ENCODE measurements at regions not wholly inside any gene's neighbourhood (a gene's known extent, or its start where the extent isn't known, plus 50 kb on each side); places are given as distances from the start of the nearest gene placed in this dataset.
A peak's percentile ranks its signal among the peaks of the same experiment; 100 is the strongest.
"Not testable (repeated sequence)": the region's sequence is repeated elsewhere in the genome, so short reads cannot be mapped to it uniquely, and the experiment has no call there.

DNA sequence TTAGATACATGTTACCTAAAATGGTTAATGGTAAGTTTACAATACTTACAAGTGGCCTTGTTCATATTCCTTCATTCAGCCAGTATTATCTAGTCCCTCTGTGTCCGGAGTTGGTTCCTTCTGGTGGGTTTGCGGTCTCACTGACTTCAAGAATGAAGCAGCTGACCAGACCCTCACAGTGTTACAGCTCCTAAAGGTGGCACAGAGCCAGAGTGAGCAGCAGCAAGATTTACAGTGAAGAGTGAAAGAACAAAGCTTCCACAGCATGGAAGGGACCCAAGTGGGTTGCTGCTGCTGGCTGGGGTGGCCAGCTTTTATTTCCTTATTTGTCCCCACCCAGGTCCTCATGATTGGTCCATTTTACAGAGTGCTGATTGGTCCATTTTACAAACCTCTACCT, 916.8 kb downstream of the MCTP2 start:
- Histone ChIP-seq H3K27ac (ENCODE audit: low read depth, low read length, severe bottlenecking) (no peak overlapping the region), H3K36me3 (ENCODE audit: control insufficient read depth, insufficient read depth, low read length) (no peaks in the 10 kb centered on the region), H3K4me3 (ENCODE audit: extremely low read depth, insufficient read depth, low read length, poor library complexity, severe bottlenecking) (no peak overlapping the region), H3K9me3 (ENCODE audit: control insufficient read depth, low read length) (peaks cover under 1% of the 10 kb centered on the region), H3K4me1 (ENCODE audit: control insufficient read depth, insufficient read depth, low read length, poor library complexity, severe bottlenecking) (no peaks in the 10 kb centered on the region)
- whole genome bisulfite sequencing, 2 experiments (ENCODE audit: insufficient coverage in 2 of 2) = 88% methylated on average over 2 of the region's 2 CpGs; no CpG with 5 or more reads in 1 of the 2 experiments

- WGBS, 2 experiments (ENCODE audit: insufficient coverage in 2 of 2) = 80% methylated on average over 3 of the region's 3 CpGs
- H3K27ac ChIP-seq (ENCODE audit: low read depth, low read length, severe bottlenecking) = no peak overlapping the region
- H3K4me3 ChIP-seq (ENCODE audit: extremely low read depth, insufficient read depth, low read length, poor library complexity, severe bottlenecking) = no peak overlapping the region
- no peaks in the 10 kb centered on the region for H3K36me3 ChIP-seq (ENCODE audit: control insufficient read depth, insufficient read depth, low read length)
- H3K9me3 ChIP-seq (ENCODE audit: control insufficient read depth, low read length) = peaks cover 6% of the 10 kb centered on the region
- H3K4me1 ChIP-seq (ENCODE audit: control insufficient read depth, insufficient read depth, low read length, poor library complexity, severe bottlenecking) = no peaks in the 10 kb centered on the region
Measured at GRCh38 chr15:95149036-95149435, 917.7 kb downstream of the MCTP2 start.

DNA sequence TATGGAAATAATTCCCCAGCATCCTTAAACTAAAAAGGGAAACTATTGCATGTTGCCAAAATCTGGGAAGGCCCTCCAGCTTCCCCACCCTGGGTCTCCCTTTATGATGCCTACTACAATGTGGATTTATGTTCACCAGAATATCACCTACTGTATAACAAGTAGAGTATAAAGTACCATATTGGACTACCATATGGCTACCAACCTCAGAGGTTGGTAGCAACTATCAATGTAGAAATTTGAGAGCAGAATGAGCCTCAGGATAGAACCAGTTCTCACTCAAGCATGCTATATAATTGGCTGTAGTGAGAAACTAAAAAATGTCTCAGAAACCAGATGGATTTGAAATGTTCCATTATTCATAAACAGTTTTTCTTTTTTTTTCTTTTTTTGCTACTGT, 918.4 kb downstream of the MCTP2 start:
- Histone ChIP-seq H3K4me1 (ENCODE audit: control insufficient read depth, insufficient read depth, low read length, poor library complexity, severe bottlenecking) (no peaks in the 10 kb centered on the region), H3K4me3 (ENCODE audit: extremely low read depth, insufficient read depth, low read length, poor library complexity, severe bottlenecking) (no peak overlapping the region), H3K27ac (ENCODE audit: low read depth, low read length, severe bottlenecking) (no peak overlapping the region), H3K36me3 (ENCODE audit: control insufficient read depth, insufficient read depth, low read length) (no peaks in the 10 kb centered on the region), H3K9me3 (ENCODE audit: control insufficient read depth, low read length) (peaks cover 6% of the 10 kb centered on the region)

GRCh38 chr15:95150466-95150865, 919.1 kb downstream of the MCTP2 start:
- Histone ChIP-seq H3K4me1 (ENCODE audit: control insufficient read depth, insufficient read depth, low read length, poor library complexity, severe bottlenecking) (no peaks in the 10 kb centered on the region), H3K36me3 (ENCODE audit: control insufficient read depth, insufficient read depth, low read length) (no peaks in the 10 kb centered on the region), H3K9me3 (ENCODE audit: control insufficient read depth, low read length) (peaks cover 6% of the 10 kb centered on the region), H3K27ac (ENCODE audit: low read depth, low read length, severe bottlenecking) (no peak overlapping the region), H3K4me3 (ENCODE audit: extremely low read depth, insufficient read depth, low read length, poor library complexity, severe bottlenecking) (no peak overlapping the region)
- 94 to 96% methylated on average over 5 to 8 of the region's 10 CpGs for WGBS, 2 experiments (ENCODE audit: insufficient coverage in 2 of 2)

- no CpG with 5 or more reads among the region's 1 CpG for WGBS, 2 experiments (ENCODE audit: insufficient coverage in 2 of 2)
- no peak overlapping the region for H3K4me3 ChIP-seq (ENCODE audit: extremely low read depth, insufficient read depth, low read length, poor library complexity, severe bottlenecking)
- no peaks in the 10 kb centered on the region for H3K36me3 ChIP-seq (ENCODE audit: control insufficient read depth, insufficient read depth, low read length)
- H3K27ac ChIP-seq (ENCODE audit: low read depth, low read length, severe bottlenecking) = no peak overlapping the region
- H3K4me1 ChIP-seq (ENCODE audit: control insufficient read depth, insufficient read depth, low read length, poor library complexity, severe bottlenecking) = no peaks in the 10 kb centered on the region
- H3K9me3 ChIP-seq (ENCODE audit: control insufficient read depth, low read length) = peaks cover 9% of the 10 kb centered on the region
Measured at GRCh38 chr15:95152741-95153140, 921.4 kb downstream of the MCTP2 start.

DNA sequence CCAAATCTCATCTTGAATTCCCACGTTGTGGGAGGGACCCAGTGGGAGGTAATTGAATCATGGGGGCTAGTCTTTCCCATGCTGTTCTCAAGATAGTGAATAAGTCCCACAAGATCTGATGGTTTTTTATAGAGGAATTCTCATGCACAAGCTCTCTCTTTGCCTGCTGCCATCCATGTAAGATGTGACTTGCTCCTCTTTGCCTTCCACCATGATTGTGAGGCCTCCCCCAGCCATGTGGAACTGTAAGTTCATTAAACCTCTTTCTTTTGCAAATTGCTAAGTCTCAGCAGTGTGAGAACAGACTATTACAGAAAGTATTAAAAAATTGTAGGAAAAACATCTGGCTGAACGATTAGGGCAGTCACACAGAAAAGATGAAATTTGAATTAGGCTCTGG, 921.8 kb downstream of the MCTP2 start:
- not testable (repeated sequence) for H3K9me3 ChIP-seq (ENCODE audit: control insufficient read depth, low read length); H3K27ac ChIP-seq (ENCODE audit: low read depth, low read length, severe bottlenecking); H3K4me3 ChIP-seq (ENCODE audit: extremely low read depth, insufficient read depth, low read length, poor library complexity, severe bottlenecking); H3K36me3 ChIP-seq (ENCODE audit: control insufficient read depth, insufficient read depth, low read length); H3K4me1 ChIP-seq (ENCODE audit: control insufficient read depth, insufficient read depth, low read length, poor library complexity, severe bottlenecking)
- 80% methylated on average over 1 of the region's 2 CpGs for WGBS, 2 experiments (ENCODE audit: insufficient coverage in 2 of 2)

GRCh38 chr15:95160316-95160715, 929.0 kb downstream of the MCTP2 start:
- Histone ChIP-seq H3K4me1 (ENCODE audit: control insufficient read depth, insufficient read depth, low read length, poor library complexity, severe bottlenecking) (no peaks in the 10 kb centered on the region), H3K4me3 (ENCODE audit: extremely low read depth, insufficient read depth, low read length, poor library complexity, severe bottlenecking) (no peak overlapping the region), H3K27ac (ENCODE audit: low read depth, low read length, severe bottlenecking) (no peak overlapping the region), H3K36me3 (ENCODE audit: control insufficient read depth, insufficient read depth, low read length) (no peaks in the 10 kb centered on the region), H3K9me3 (ENCODE audit: control insufficient read depth, low read length) (peaks cover 3% of the 10 kb centered on the region)
- WGBS, 2 experiments (ENCODE audit: insufficient coverage in 2 of 2) = 55 to 78% methylated on average over 2 to 3 of the region's 4 CpGs

DNA sequence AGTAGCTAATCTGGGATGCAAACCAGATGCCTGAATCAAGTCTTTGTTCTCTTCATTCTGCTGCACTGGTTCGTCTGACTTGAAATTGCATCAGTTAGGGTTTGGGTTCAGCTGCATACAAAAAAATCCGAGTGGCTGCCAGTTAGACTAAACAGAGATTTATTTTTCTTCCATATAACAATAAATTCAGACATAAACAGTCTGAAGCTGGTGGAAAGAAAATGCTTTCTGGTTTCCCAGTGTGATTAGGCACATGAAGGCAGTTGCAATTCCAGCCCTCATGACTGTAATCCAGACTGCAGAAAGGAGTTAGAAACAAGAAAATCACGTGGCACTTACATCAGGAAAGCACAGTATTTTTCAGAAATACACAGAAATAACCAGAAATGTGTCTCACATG, 930.7 kb downstream of the MCTP2 start:
- no peaks in the 10 kb centered on the region for H3K4me1 ChIP-seq (ENCODE audit: control insufficient read depth, insufficient read depth, low read length, poor library complexity, severe bottlenecking)
- no peaks in the 10 kb centered on the region for H3K9me3 ChIP-seq (ENCODE audit: control insufficient read depth, low read length)
- H3K36me3 ChIP-seq (ENCODE audit: control insufficient read depth, insufficient read depth, low read length) = no peaks in the 10 kb centered on the region
- no peak overlapping the region for H3K4me3 ChIP-seq (ENCODE audit: extremely low read depth, insufficient read depth, low read length, poor library complexity, severe bottlenecking)
- peak overlapping the region; percentile 13 for H3K27ac ChIP-seq (ENCODE audit: low read depth, low read length, severe bottlenecking)
- whole genome bisulfite sequencing, 2 experiments (ENCODE audit: insufficient coverage in 2 of 2) = 71 to 86% methylated on average over 1 of the region's 3 CpGs

GRCh38 chr15:95162531-95162930, 931.2 kb downstream of the MCTP2 start:
- no peak overlapping the region for H3K4me3 ChIP-seq (ENCODE audit: extremely low read depth, insufficient read depth, low read length, poor library complexity, severe bottlenecking)
- H3K36me3 ChIP-seq (ENCODE audit: control insufficient read depth, insufficient read depth, low read length) = no peaks in the 10 kb centered on the region
- H3K4me1 ChIP-seq (ENCODE audit: control insufficient read depth, insufficient read depth, low read length, poor library complexity, severe bottlenecking) = no peaks in the 10 kb centered on the region
- no peaks in the 10 kb centered on the region for H3K9me3 ChIP-seq (ENCODE audit: control insufficient read depth, low read length)
- H3K27ac ChIP-seq (ENCODE audit: low read depth, low read length, severe bottlenecking) = no peak overlapping the region

DNA sequence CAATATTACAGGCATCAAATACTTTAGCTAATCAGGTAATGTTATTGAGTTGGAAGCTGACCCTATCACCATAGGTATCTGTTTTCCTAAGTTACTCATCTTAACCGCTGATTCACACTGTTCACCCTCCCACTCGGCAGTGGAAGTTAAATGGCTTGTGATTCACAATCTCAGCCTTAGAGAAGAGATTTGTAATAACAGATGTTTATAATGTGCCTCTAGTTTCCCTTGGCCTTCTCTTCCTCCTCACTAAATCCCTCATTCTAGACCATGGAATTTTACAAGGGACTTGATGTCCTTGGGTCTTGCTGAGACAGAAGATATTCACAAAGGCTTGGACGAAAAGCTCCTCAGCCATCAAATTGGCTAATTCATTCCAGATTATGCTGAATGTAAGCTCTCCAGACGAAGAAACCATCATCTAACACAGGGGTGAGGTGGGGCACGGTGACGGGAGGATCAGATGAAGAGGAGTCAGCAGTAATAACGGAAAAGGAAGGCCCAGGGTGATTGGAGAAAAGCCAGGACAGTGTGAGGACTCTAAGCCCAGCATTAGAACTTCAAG, 931.7 kb downstream of the MCTP2 start:
- H3K27ac ChIP-seq (ENCODE audit: low read depth, low read length, severe bottlenecking) = peak overlapping the region; percentile 19
- WGBS, 2 experiments (ENCODE audit: insufficient coverage in 2 of 2) = 85 to 90% methylated on average over 3 to 4 of the region's 7 CpGs

DNA sequence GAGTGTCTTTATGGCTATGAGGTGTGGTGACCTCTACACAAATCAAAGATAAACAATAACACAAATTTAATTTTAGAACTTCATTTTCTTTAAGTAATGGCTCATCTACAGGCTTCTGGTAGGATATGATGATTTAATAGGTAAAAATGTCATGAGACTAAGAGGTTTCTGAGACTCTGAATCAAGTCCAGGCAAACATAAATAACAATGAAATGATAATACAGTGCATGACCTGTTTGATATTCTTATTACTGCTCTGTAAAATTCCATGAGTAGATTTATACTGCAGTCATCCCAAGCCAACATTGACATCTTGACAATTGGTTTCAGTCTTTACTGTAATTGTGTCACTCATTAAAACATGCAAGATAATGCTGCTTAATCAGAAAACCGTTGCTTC, 936.8 kb downstream of the MCTP2 start:
- Histone ChIP-seq H3K27ac (ENCODE audit: low read depth, low read length, severe bottlenecking) (no peak overlapping the region), H3K36me3 (ENCODE audit: control insufficient read depth, insufficient read depth, low read length) (no peaks in the 10 kb centered on the region), H3K9me3 (ENCODE audit: control insufficient read depth, low read length) (no peaks in the 10 kb centered on the region), H3K4me1 (ENCODE audit: control insufficient read depth, insufficient read depth, low read length, poor library complexity, severe bottlenecking) (no peaks in the 10 kb centered on the region), H3K4me3 (ENCODE audit: extremely low read depth, insufficient read depth, low read length, poor library complexity, severe bottlenecking) (no peak overlapping the region)
- WGBS, 2 experiments (ENCODE audit: insufficient coverage in 2 of 2) = 75% methylated on average over 1 of the region's 1 CpG; no CpG with 5 or more reads in 1 of the 2 experiments

More for the DNA sequence above, 931.7 kb downstream of the MCTP2 start:
- Histone ChIP-seq H3K4me3 (ENCODE audit: extremely low read depth, insufficient read depth, low read length, poor library complexity, severe bottlenecking) (no peak overlapping the region), H3K36me3 (ENCODE audit: control insufficient read depth, insufficient read depth, low read length) (no peaks in the 10 kb centered on the region), H3K4me1 (ENCODE audit: control insufficient read depth, insufficient read depth, low read length, poor library complexity, severe bottlenecking) (no peaks in the 10 kb centered on the region), H3K9me3 (ENCODE audit: control insufficient read depth, low read length) (no peaks in the 10 kb centered on the region)
